Thymus (tissue), 11 donors: ENCODE measurements at regions not wholly inside any gene's neighbourhood (a gene's known extent, or its start where the extent isn't known, plus 50 kb on each side); places are given as distances from the start of the nearest gene placed in this dataset.

Source experiments
- DNase-seq, 9 donors: peaks; one replicate each; pipeline ENCODE4 v3.0.0-alpha.2; 2013; ENCODE audit warnings: low spot score in 9 of 9, low read depth in 6 of 9, missing footprints in 1 of 9
- H3K27ac ChIP-seq, 2 donors: one replicate each; pipeline ENCODE4 v1.5.1; 2013; ENCODE audit warnings: control low read depth in 1 of 2, low read depth in 1 of 2, low read length in 1 of 2, mild to moderate bottlenecking in 1 of 2, moderate library complexity in 1 of 2
- H3K27me3 ChIP-seq, 2 donors: one replicate each; pipeline ENCODE4 v1.5.1; 2013; ENCODE audit warnings: low read length in 1 of 2; ENCODE audit not compliant: control insufficient read depth in 2 of 2, insufficient read depth in 1 of 2
- H3K36me3 ChIP-seq, 2 donors: one replicate each; pipeline ENCODE4 v1.5.1; 2013; ENCODE audit warnings: low read length in 1 of 2, mild to moderate bottlenecking in 1 of 2, moderate library complexity in 1 of 2; ENCODE audit not compliant: control insufficient read depth in 2 of 2, insufficient read depth in 2 of 2
- H3K4me1 ChIP-seq, 2 donors: one replicate each; pipeline ENCODE4 v1.5.1; 2013; ENCODE audit warnings: low read length in 2 of 2; ENCODE audit not compliant: control insufficient read depth in 2 of 2, insufficient read depth in 2 of 2
- H3K4me3 ChIP-seq, 2 donors: one replicate each; pipeline ENCODE4 v1.5.1; 2013; ENCODE audit warnings: low read length in 2 of 2, control low read depth in 1 of 2, mild to moderate bottlenecking in 1 of 2
- H3K9me3 ChIP-seq, 2 donors: one replicate each; pipeline ENCODE4 v1.5.1; 2013; ENCODE audit warnings: low read length in 1 of 2, mild to moderate bottlenecking in 1 of 2; ENCODE audit not compliant: control insufficient read depth in 2 of 2, insufficient read depth in 1 of 2
- WGBS: extraction: QIAGEN DNeasy Blood & Tissue Kit; methylation state at CpG from one replicate; pipeline ENCODE4 v1.1.7; 2013; 5-methylcytosine and 5-hydroxymethylcytosine counted together
- donor health status: healthy.

GRCh38 chr2:45337481-45337880 is 273.6 kb downstream of the SRBD1 start:
- Histone ChIP-seq H3K4me1 (no peaks in the 10 kb centered on the region), H3K27ac (no peak overlapping the region), H3K4me3 (no peak overlapping the region), H3K36me3 (no peaks in the 10 kb centered on the region), H3K9me3 (no peaks in the 10 kb centered on the region), H3K27me3 (no peaks in the 10 kb centered on the region)
- DNase-seq = no peak
- 97% methylated on average over 3 of the region's 3 CpGs for WGBS

GRCh38 chr2:45334205-45334604 is 276.9 kb downstream of the SRBD1 start:
- no peaks in the 10 kb centered on the region for H3K27me3 ChIP-seq
- no peaks in the 10 kb centered on the region for H3K36me3 ChIP-seq
- no peaks in the 10 kb centered on the region for H3K4me1 ChIP-seq
- no peak overlapping the region for H3K27ac ChIP-seq
- WGBS = 97% methylated on average over 17 of the region's 17 CpGs
- H3K4me3 ChIP-seq = no peak overlapping the region
- DNase-seq = no peak
- H3K9me3 ChIP-seq = no peaks in the 10 kb centered on the region

GRCh38 chr2:45332567-45332966 is 278.5 kb downstream of the SRBD1 start:
- H3K9me3 ChIP-seq = peaks cover 0 to under 1% of the 10 kb centered on the region in 2 donors
- 93% methylated on average over 1 of the region's 1 CpG for WGBS
- DNase-seq = no peak
- H3K4me1 ChIP-seq = no peaks in the 10 kb centered on the region
- H3K27ac ChIP-seq = no peak overlapping the region
- H3K36me3 ChIP-seq = no peaks in the 10 kb centered on the region
- H3K4me3 ChIP-seq = no peak overlapping the region
- no peaks in the 10 kb centered on the region for H3K27me3 ChIP-seq

- Histone ChIP-seq H3K27me3 (no peaks in the 10 kb centered on the region), H3K4me3 (no peak overlapping the region), H3K27ac (no peak overlapping the region), H3K36me3 (no peaks in the 10 kb centered on the region), H3K4me1 (no peaks in the 10 kb centered on the region), H3K9me3 (peaks cover 0 to 5% of the 10 kb centered on the region in 2 donors)
- no peak for DNase-seq
These were observed 279.0 kb downstream of the SRBD1 start for GRCh38 chr2:45332094-45332493.

GRCh38 chr2:45331410-45331786 is 279.7 kb downstream of the SRBD1 start:
- H3K27me3 ChIP-seq = no peaks in the 10 kb centered on the region
- WGBS = 94% methylated on average over 7 of the region's 7 CpGs
- no peak for DNase-seq
- no peaks in the 10 kb centered on the region for H3K36me3 ChIP-seq
- no peak overlapping the region for H3K4me3 ChIP-seq
- H3K9me3 ChIP-seq = peaks cover 0 to 6% of the 10 kb centered on the region in 2 donors
- no peaks in the 10 kb centered on the region for H3K4me1 ChIP-seq
- H3K27ac ChIP-seq = no peak overlapping the region

- Histone ChIP-seq H3K4me3 (no peak overlapping the region), H3K9me3 (peaks cover 0 to 6% of the 10 kb centered on the region in 2 donors), H3K27ac (no peak overlapping the region), H3K27me3 (no peaks in the 10 kb centered on the region), H3K4me1 (no peaks in the 10 kb centered on the region), H3K36me3 (no peaks in the 10 kb centered on the region)
- DNase-seq = no peak
- WGBS = 95% methylated on average over 8 of the region's 8 CpGs
These were observed 280.2 kb downstream of the SRBD1 start for GRCh38 chr2:45330637-45331409.

GRCh38 chr2:45330108-45330507 is 281.0 kb downstream of the SRBD1 start:
- Histone ChIP-seq H3K4me1 (no peaks in the 10 kb centered on the region), H3K9me3 (peaks cover 0 to 6% of the 10 kb centered on the region in 2 donors), H3K27me3 (no peaks in the 10 kb centered on the region), H3K4me3 (no peak overlapping the region), H3K36me3 (no peaks in the 10 kb centered on the region), H3K27ac (no peak overlapping the region)
- 97% methylated on average over 5 of the region's 5 CpGs for WGBS
- no peak for DNase-seq

- WGBS = 96% methylated on average over 7 of the region's 7 CpGs
- H3K4me3 ChIP-seq = no peak overlapping the region
- H3K36me3 ChIP-seq = no peaks in the 10 kb centered on the region
- H3K9me3 ChIP-seq = peaks cover 0 to 6% of the 10 kb centered on the region in 2 donors
- H3K27ac ChIP-seq = no peak overlapping the region
- no peak for DNase-seq
- H3K4me1 ChIP-seq = no peaks in the 10 kb centered on the region
- H3K27me3 ChIP-seq = no peaks in the 10 kb centered on the region
These were observed 281.9 kb downstream of the SRBD1 start for GRCh38 chr2:45329045-45329677.

GRCh38 chr2:45328264-45328870 is 282.7 kb downstream of the SRBD1 start:
- 81% methylated on average over 3 of the region's 3 CpGs for WGBS
- Histone ChIP-seq H3K9me3 (peaks cover 0 to 8% of the 10 kb centered on the region in 2 donors), H3K4me1 (no peaks in the 10 kb centered on the region), H3K4me3 (no peak overlapping the region), H3K27ac (no peak overlapping the region), H3K27me3 (no peaks in the 10 kb centered on the region), H3K36me3 (no peaks in the 10 kb centered on the region)
- no peak for DNase-seq
